RWPE2 (cell line): ENCODE measurements at regions not wholly inside any gene's neighbourhood (a gene's known extent, or its start where the extent isn't known, plus 50 kb on each side); places are given as distances from the start of the nearest gene placed in this dataset.

Source experiments
- ATAC-seq: fragments of 200-7000 bp; cut with Tn5 transposase; 3 replicates; pipeline ENCODE4 v1.9.1; 2021; ENCODE audit warnings: low read depth
- DNase-seq: peaks from one replicate; pipeline ENCODE4 v3.0.0-alpha.2; 2020; ENCODE audit warnings: low spot score
- H3K27ac ChIP-seq: fragments of 450-650 bp; 2 replicates; pipeline ENCODE4 v1.5.1; 2017; ENCODE audit warnings: mild to moderate bottlenecking; ENCODE audit not compliant: poor library complexity, severe bottlenecking
- H3K27me3 ChIP-seq: fragments of 250-450 bp; sonication (Bioruptor Pico); 2 replicates; pipeline ENCODE4 v1.5.1; 2021; ENCODE audit warnings: mild to moderate bottlenecking, moderate library complexity; ENCODE audit not compliant: insufficient read depth, poor library complexity, severe bottlenecking
- H3K36me3 ChIP-seq: fragments of 250-450 bp; sonication (Bioruptor Pico); 2 replicates; pipeline ENCODE4 v1.5.1; 2020; ENCODE audit warnings: low read depth, mild to moderate bottlenecking, moderate library complexity
- H3K4me1 ChIP-seq: fragments of 250-450 bp; sonication (Bioruptor Pico); 2 replicates; pipeline ENCODE4 v1.5.1; 2021; ENCODE audit warnings: mild to moderate bottlenecking, moderate library complexity; ENCODE audit not compliant: insufficient read depth, poor library complexity, severe bottlenecking
- H3K4me3 ChIP-seq: fragments of 250-450 bp; sonication (Bioruptor Pico); 2 replicates; pipeline ENCODE4 v1.5.1; 2021; ENCODE audit warnings: mild to moderate bottlenecking, moderate library complexity; ENCODE audit not compliant: severe bottlenecking
- H3K9me3 ChIP-seq: fragments of 250-450 bp; sonication (Bioruptor Pico); 2 replicates; pipeline ENCODE4 v1.5.1; 2021; ENCODE audit warnings: mild to moderate bottlenecking, moderate library complexity; ENCODE audit not compliant: severe bottlenecking
- TF ChIP-seq, protein P1 (sequence below): fragments of 450-650 bp; IDR thresholded peaks from one replicate; pipeline ENCODE4 v1.5.1; 2017; ENCODE audit warnings: mild to moderate bottlenecking, moderate library complexity; ENCODE audit not compliant: poor library complexity, severe bottlenecking

DNA sequence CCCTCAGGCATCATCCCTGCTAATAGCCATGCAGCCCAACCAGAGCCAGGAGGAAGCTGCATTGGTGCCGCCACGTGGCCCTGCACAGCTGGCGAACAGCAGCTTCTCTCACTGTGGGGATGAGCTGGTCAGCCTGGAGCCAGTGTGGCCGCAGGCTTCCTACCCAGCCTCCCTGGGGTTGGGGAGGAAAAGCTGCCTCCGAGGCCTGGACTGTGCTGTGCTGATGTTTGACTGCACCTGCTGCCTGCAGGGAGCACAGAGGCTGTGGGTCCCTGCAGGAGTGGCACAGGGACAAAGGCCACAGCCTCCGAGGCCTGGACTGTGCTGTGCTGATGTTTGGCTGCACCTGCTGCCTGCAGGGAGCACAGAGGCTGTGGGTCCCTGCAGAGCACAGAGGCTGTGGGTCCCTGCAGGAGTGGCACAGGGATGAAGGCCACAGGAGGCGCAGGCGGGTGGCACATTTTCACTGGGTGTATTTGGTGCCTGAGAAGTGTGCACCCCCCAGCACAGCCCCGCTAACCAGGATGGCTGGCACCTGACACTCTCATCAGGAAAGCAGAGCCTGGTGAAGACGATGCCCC, 83.9 kb downstream of the DLL1 start:
- H3K27me3 ChIP-seq, result no peaks in the 10 kb centered on the region
- no peaks in the 10 kb centered on the region for H3K36me3 ChIP-seq
- no peaks in the 10 kb centered on the region for H3K4me1 ChIP-seq
- no peaks in the 10 kb centered on the region for H3K9me3 ChIP-seq
- H3K4me3 ChIP-seq, result no peak overlapping the region
- ATAC-seq (no peak; the same call in 2 of the 3 replicates), DNase-seq (no peak)
- no peak overlapping the region for H3K27ac ChIP-seq
- TF ChIP-seq, protein P1, sequence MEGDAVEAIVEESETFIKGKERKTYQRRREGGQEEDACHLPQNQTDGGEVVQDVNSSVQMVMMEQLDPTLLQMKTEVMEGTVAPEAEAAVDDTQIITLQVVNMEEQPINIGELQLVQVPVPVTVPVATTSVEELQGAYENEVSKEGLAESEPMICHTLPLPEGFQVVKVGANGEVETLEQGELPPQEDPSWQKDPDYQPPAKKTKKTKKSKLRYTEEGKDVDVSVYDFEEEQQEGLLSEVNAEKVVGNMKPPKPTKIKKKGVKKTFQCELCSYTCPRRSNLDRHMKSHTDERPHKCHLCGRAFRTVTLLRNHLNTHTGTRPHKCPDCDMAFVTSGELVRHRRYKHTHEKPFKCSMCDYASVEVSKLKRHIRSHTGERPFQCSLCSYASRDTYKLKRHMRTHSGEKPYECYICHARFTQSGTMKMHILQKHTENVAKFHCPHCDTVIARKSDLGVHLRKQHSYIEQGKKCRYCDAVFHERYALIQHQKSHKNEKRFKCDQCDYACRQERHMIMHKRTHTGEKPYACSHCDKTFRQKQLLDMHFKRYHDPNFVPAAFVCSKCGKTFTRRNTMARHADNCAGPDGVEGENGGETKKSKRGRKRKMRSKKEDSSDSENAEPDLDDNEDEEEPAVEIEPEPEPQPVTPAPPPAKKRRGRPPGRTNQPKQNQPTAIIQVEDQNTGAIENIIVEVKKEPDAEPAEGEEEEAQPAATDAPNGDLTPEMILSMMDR, result no peak

DNA sequence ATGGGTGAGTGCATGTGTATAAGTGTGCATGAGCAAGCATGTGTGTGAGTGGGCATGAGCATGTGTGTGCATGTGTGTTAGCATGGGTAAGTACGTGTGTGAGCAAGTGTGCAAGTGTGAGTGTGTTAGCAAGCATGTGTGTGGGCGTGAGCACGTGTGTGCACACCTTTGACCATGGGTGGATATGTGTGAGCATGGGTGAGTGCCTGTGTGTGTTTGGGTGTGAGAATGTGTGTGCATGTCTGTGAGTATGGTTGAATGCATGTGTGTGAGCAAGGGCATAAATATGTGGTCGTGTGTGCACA, 84.6 kb downstream of the DLL1 start:
- H3K4me1 ChIP-seq, result no peaks in the 10 kb centered on the region
- TF ChIP-seq, protein P1, result no peak
- DNase-seq, result no peak
- H3K9me3 ChIP-seq, result no peaks in the 10 kb centered on the region
- H3K27me3 ChIP-seq, result no peaks in the 10 kb centered on the region
- no peak for ATAC-seq
- H3K4me3 ChIP-seq, result no peak overlapping the region
- H3K36me3 ChIP-seq, result no peaks in the 10 kb centered on the region
- no peak overlapping the region for H3K27ac ChIP-seq

DNA sequence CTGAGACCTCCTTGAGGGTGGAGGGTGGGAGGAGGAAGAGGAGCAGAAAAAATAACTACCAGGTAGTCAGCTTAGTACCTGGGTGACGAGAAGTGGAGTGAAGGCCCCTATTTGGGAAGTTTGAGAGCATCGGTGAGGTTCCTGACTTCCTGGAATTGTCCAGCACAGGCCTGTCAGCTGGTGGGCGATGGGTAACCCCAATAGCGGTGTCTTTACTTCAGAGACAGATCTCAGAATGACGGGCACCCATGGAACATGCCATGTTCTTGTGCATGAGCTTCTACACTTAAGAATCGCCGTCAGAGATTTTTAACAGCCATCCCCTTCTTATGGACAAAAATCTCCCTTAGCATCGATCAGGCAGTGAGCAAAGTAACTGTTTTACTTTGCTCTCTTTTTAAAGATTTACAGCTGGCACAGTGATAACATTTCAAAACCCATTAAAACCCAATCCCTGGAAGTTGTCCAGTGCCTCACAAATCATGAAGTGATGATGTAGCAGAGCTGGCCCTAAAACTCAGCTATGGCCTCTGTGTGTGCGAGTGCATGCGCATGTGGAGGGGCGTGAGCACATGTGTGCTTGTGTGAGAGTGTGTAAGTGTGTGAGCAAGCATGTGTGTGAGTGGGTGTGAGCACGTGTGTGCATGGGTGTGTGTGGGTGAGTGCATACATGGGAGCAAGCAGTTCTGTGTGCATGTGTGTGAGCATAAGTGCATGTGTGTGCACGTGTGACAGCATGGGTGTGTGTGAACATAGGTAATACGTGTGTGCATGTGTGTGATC, 85.2 kb downstream of the DLL1 start:
- Histone ChIP-seq H3K4me1 (no peaks in the 10 kb centered on the region), H3K27ac (no peak overlapping the region), H3K4me3 (no peak overlapping the region), H3K36me3 (no peaks in the 10 kb centered on the region), H3K27me3 (no peaks in the 10 kb centered on the region), H3K9me3 (no peaks in the 10 kb centered on the region)
- TF ChIP-seq, protein P1, result no peak
- DNase-seq (no peak), ATAC-seq (no peak)

DNA sequence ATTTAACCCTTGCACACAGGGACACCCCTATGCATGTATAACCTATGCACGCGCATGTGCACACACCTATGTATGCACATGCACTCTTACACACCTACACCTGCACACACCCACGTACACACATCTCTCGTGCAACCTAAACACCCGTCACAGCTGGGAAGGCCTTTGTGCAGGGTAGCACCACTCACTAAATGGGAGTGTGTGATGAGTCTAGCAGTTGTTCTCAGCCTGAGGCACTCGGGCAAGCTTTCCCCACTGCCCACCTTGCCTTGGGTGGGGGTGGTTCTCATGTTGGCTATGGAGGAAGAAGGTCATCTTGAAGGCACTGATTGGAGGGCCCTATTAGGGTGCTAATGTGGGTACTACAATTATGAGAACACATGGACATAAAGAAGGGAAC, 85.8 kb downstream of the DLL1 start:
- Histone ChIP-seq H3K27ac (no peak overlapping the region), H3K36me3 (no peaks in the 10 kb centered on the region), H3K27me3 (no peaks in the 10 kb centered on the region), H3K4me1 (no peaks in the 10 kb centered on the region), H3K9me3 (no peaks in the 10 kb centered on the region), H3K4me3 (no peak overlapping the region)
- TF ChIP-seq, protein P1, result no peak
- ATAC-seq, result no peak
- DNase-seq, result no peak

DNA sequence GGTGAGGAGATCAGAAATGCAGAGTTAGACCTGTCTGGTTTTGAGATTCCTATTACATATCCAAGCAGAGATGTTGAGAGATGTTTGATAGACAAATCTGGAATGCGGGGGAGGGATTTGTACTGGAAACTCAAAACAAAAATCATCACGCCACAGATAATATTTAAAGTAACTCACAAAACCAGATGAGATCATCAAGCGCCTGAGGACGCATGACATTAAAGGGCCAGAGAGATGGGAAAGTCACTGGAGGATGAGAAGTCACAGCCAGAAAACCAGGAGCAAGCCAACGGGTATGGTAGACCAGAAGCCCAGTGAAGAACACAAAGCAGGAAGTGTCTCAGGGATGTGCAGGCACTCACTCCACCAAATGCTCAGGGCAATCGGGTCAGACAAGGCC, 87.7 kb downstream of the DLL1 start:
- H3K4me1 ChIP-seq, result no peaks in the 10 kb centered on the region
- H3K27me3 ChIP-seq, result no peaks in the 10 kb centered on the region
- ATAC-seq, result no peak
- H3K9me3 ChIP-seq, result no peaks in the 10 kb centered on the region
- no peak overlapping the region for H3K4me3 ChIP-seq
- no peak overlapping the region for H3K27ac ChIP-seq
- DNase-seq, result no peak
- TF ChIP-seq, protein P1, result no peak
- no peaks in the 10 kb centered on the region for H3K36me3 ChIP-seq
